Hematopoietic multipotent progenitor cell treated with erythropoietin and hydrocortisone succinate and interleukin-3 and kit ligand, for 4 days (in vitro differentiated cells): ENCODE measurements at regions not wholly inside any gene's neighbourhood (a gene's known extent, or its start where the extent isn't known, plus 50 kb on each side); places are given as distances from the start of the nearest gene placed in this dataset.

ENCODE experiments used
- DNase-seq: peaks from one replicate; pipeline ENCODE4 v3.0.0-alpha.2; 2015

- DNase-seq = no peak
Measured at GRCh38 chr9:7980691-7981289, 181.2 kb upstream of the DMAC1 start.

GRCh38 chr9:7980041-7980440, 180.5 kb upstream of the DMAC1 start:
- no peak for DNase-seq

GRCh38 chr9:7979611-7980010, 180.0 kb upstream of the DMAC1 start:
- peak; percentile 89 for DNase-seq

- DNase-seq = no peak
Measured at GRCh38 chr9:7977586-7977985, 178.0 kb upstream of the DMAC1 start.

GRCh38 chr9:7976856-7977255, 177.3 kb upstream of the DMAC1 start:
- peak; percentile 52 for DNase-seq

GRCh38 chr9:7976167-7976755, 176.7 kb upstream of the DMAC1 start:
- peak; percentile 97 for DNase-seq

- DNase-seq = no peak
Measured at GRCh38 chr9:7975336-7975735, 175.8 kb upstream of the DMAC1 start.

GRCh38 chr9:7974335-7974960, 174.9 kb upstream of the DMAC1 start:
- peak; percentile 57 for DNase-seq

GRCh38 chr9:7973123-7973522, 173.5 kb upstream of the DMAC1 start:
- no peak for DNase-seq

GRCh38 chr9:7970681-7971330, 171.2 kb upstream of the DMAC1 start:
- DNase-seq = peak; percentile 51

- no peak for DNase-seq
Measured at GRCh38 chr9:7968687-7969086, 169.1 kb upstream of the DMAC1 start.

- no peak for DNase-seq
Measured at GRCh38 chr9:7967851-7968250, 168.3 kb upstream of the DMAC1 start.

- DNase-seq = peak; percentile 68
Measured at GRCh38 chr9:7967093-7967827, 167.7 kb upstream of the DMAC1 start.

GRCh38 chr9:7965063-7965462, 165.5 kb upstream of the DMAC1 start:
- no peak for DNase-seq

- DNase-seq = no peak
Measured at GRCh38 chr9:7963026-7963425, 163.4 kb upstream of the DMAC1 start.

- DNase-seq = no peak
Measured at GRCh38 chr9:7961076-7961475, 161.5 kb upstream of the DMAC1 start.

- no peak for DNase-seq
Measured at GRCh38 chr9:7960320-7961050, 160.9 kb upstream of the DMAC1 start.

GRCh38 chr9:7957803-7958202, 158.2 kb upstream of the DMAC1 start:
- no peak for DNase-seq

- DNase-seq = no peak
Measured at GRCh38 chr9:7947577-7947976, 148.0 kb upstream of the DMAC1 start.

- no peak for DNase-seq
Measured at GRCh38 chr9:7946458-7946857, 146.9 kb upstream of the DMAC1 start.

- DNase-seq = no peak
Measured at GRCh38 chr9:7944572-7944971, 145.0 kb upstream of the DMAC1 start.

GRCh38 chr9:7937761-7938491, 138.3 kb upstream of the DMAC1 start:
- no peak for DNase-seq
